ENCODE measurements at regions not wholly inside any gene's neighbourhood (a gene's known extent, or its start where the extent isn't known, plus 50 kb on each side); places are given as distances from the start of the nearest gene placed in this dataset.

DNA sequence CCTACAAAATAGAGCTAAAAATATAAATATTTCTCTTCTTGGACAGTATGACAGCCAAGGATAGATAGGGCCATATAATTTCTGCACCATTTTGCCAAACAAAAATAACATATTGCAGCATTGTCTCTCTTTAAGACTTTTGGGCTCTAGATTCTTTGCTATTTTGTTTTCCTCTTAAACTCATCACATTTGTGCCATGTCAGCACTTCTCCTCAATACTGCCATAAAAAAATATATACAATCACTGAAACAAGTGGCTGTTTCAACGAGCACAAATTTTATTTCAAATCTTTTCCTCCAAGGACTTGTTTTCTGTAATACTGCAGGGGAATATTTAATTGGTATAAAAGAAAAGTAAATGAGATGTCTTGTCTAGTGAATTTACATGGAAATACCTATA is 1570.0 kb upstream of the NUDT12 start:
- Histone ChIP-seq H3K4me1 (no peaks in the 10 kb centered on the region), H3K27me3 (no peaks in the 10 kb centered on the region), H3K9me3 (no peaks in the 10 kb centered on the region), H3K27ac (no peak overlapping the region), H3K4me3 (no peak overlapping the region), H3K36me3 (no peaks in the 10 kb centered on the region)
- TF ChIP-seq, protein P1, sequence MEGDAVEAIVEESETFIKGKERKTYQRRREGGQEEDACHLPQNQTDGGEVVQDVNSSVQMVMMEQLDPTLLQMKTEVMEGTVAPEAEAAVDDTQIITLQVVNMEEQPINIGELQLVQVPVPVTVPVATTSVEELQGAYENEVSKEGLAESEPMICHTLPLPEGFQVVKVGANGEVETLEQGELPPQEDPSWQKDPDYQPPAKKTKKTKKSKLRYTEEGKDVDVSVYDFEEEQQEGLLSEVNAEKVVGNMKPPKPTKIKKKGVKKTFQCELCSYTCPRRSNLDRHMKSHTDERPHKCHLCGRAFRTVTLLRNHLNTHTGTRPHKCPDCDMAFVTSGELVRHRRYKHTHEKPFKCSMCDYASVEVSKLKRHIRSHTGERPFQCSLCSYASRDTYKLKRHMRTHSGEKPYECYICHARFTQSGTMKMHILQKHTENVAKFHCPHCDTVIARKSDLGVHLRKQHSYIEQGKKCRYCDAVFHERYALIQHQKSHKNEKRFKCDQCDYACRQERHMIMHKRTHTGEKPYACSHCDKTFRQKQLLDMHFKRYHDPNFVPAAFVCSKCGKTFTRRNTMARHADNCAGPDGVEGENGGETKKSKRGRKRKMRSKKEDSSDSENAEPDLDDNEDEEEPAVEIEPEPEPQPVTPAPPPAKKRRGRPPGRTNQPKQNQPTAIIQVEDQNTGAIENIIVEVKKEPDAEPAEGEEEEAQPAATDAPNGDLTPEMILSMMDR (IDR thresholded peaks at IDR 0.05) = no peak
- DNase-seq (ENCODE audit: low spot score) = no peak

DNA sequence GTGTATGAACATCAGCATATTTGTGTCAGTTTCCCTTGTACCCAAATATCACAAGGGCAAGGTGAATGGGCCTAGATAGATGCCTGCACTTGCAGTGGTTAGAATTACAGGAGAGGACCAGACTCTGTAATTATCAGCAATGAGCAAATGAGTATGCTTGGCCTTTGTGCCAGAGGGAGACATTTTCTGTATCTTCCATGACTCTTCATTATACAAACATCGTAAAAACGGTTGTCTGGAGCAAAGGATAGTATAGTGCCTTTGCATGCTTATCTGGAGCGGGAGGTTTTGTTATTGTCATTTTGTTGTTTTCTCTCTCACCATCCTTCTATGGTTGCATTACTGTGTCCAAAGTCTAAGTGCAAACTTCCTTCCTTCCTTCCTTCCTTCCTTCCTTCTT is 1568.5 kb upstream of the NUDT12 start:
- Histone ChIP-seq H3K27ac (no peak overlapping the region), H3K4me3 (no peak overlapping the region), H3K9me3 (no peaks in the 10 kb centered on the region), H3K36me3 (no peaks in the 10 kb centered on the region), H3K27me3 (no peaks in the 10 kb centered on the region), H3K4me1 (no peaks in the 10 kb centered on the region)
- no peak for DNase-seq (ENCODE audit: low spot score)
- TF ChIP-seq, protein P1 (IDR thresholded peaks at IDR 0.05) = no peak

DNA sequence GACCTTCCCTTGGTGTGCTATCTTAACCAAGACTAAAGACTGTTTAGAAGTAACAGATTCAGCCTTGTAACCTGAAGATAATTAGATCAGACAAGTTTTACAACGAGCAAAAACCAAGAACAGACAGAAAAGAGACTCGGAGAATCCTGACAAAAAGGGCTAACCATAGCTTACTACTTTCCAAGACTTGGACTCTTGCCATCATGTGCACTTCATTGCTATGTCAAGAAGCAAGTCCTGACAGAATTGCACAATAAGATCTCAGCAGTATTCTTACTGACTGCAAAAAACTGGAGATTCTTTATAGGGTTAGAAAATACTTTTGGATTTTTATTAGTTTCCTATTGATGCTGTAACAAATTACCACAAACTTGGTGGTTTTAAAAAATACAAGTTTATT is 1539.0 kb upstream of the NUDT12 start:
- Histone ChIP-seq H3K9me3 (no peaks in the 10 kb centered on the region), H3K27me3 (no peaks in the 10 kb centered on the region), H3K4me3 (no peak overlapping the region), H3K27ac (no peak overlapping the region), H3K4me1 (no peaks in the 10 kb centered on the region), H3K36me3 (no peaks in the 10 kb centered on the region)
- TF ChIP-seq, protein P1 (IDR thresholded peaks at IDR 0.05) = no peak
- DNase-seq (ENCODE audit: low spot score) = no peak

DNA sequence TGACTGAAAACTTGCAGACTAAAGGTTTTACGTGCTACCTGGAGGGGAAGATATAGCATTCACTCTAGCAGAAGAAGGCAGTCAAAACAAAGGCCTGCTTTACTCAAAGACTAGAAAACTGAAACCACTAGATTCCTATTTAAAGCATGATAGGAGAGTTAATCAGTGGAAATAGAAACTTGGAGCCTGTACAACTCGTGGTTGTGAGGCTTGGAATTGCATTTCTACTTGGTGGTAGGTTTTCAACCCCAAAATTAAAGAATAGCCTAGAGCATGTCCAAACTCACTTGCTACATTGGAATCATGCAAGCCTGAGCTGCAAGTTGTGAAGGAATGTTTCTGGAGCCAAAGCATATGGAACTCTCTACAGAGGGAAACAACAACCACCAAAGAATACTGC is 1526.4 kb upstream of the NUDT12 start:
- no peak for DNase-seq (ENCODE audit: low spot score)
- no peaks in the 10 kb centered on the region for H3K4me1 ChIP-seq
- TF ChIP-seq, protein P1 (IDR thresholded peaks at IDR 0.05) = no peak
- peaks cover 0 to 13% of the 10 kb centered on the region in 2 donors for H3K9me3 ChIP-seq
- no peak overlapping the region for H3K27ac ChIP-seq
- H3K27me3 ChIP-seq = no peaks in the 10 kb centered on the region
- no peaks in the 10 kb centered on the region for H3K36me3 ChIP-seq
- H3K4me3 ChIP-seq = no peak overlapping the region

DNA sequence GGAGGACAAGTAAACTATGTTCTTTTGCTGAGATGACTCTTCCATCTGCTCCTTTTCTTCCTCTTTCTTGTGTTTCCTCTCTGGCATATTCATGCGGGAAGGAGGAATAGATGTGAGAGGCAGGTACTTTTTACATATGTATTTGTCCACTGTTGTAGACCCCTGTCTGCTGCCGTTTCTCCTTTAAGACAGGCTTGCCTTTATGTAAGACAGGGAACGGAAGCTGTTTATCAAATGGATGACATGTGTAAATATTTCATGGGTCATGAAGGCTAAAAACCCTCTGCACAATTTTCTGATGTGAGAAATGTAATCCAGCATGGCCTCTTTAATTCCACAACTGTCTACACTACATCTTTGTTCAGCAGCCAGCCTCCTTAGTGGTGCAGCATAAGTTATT is 1525.5 kb upstream of the NUDT12 start:
- no peak for DNase-seq (ENCODE audit: low spot score)
- Histone ChIP-seq H3K27ac (no peak overlapping the region), H3K4me3 (no peak overlapping the region), H3K4me1 (no peaks in the 10 kb centered on the region), H3K27me3 (no peaks in the 10 kb centered on the region), H3K36me3 (no peaks in the 10 kb centered on the region), H3K9me3 (peaks cover 0 to 5% of the 10 kb centered on the region in 2 donors)
- TF ChIP-seq, protein P1 (IDR thresholded peaks at IDR 0.05) = no peak

DNA sequence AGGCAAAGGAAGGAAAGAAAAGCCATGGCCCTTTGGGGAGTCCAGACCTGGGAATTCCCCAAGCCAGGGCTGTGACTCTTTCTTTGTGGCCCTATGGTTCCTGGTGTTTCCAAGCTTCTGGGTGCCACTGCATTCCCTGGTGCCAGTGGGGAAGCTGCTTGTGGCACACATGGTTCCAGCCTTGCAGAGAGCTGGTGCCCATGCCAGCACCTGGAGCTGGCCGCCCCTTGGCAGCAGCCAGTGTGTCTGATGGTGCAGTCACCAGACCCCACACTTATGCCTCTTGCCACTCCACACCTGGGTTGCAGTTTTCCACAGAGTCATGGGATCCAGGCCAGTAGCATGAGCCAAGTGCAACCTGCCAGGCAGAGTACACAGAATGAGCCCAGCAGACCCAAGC is 1495.3 kb upstream of the NUDT12 start:
- no peak overlapping the region for H3K27ac ChIP-seq
- H3K4me1 ChIP-seq = no peaks in the 10 kb centered on the region
- no peak overlapping the region for H3K4me3 ChIP-seq
- no peak for DNase-seq (ENCODE audit: low spot score)
- H3K36me3 ChIP-seq = no peaks in the 10 kb centered on the region
- no peaks in the 10 kb centered on the region for H3K27me3 ChIP-seq
- TF ChIP-seq, protein P1 (IDR thresholded peaks at IDR 0.05) = no peak
- no peaks in the 10 kb centered on the region for H3K9me3 ChIP-seq
